HCT116 (cell line): ENCODE measurements at regions not wholly inside any gene's neighbourhood (a gene's known extent, or its start where the extent isn't known, plus 50 kb on each side); places are given as distances from the start of the nearest gene placed in this dataset.

Experiments
- ATAC-seq: fragments of 200-7000 bp; cut with Tn5 transposase; 2 replicates; pipeline ENCODE4 v1.9.1; 2020; ENCODE audit warnings: mild to moderate bottlenecking, moderate library complexity
- BruUV-seq: library from RNA; stranded (reverse); fragments of 400-500 nt; replicated peaks from 2 replicates; lab custom pipeline; 2021; lab: Mats Ljungman, UMichigan
- CTCF ChIA-PET: fragments of 300-600 bp; sonication (Branson Sonifier 250); formaldehyde crosslinking; loops from one replicate; lab custom pipeline; 2021; ENCODE audit warnings: antibody characterized with exemption; lab: Charles Lee
- POLR2A ChIA-PET: fragments of 300-600, 350-600 bp; sonication (Branson Sonifier 250); formaldehyde crosslinking; loops from one replicate; lab custom pipeline; 2021; ENCODE audit warnings: antibody characterized with exemption; lab: Charles Lee
- RAD21 ChIA-PET, 2 experiments: fragments of 300-600 bp; sonication (Branson Sonifier 250); formaldehyde crosslinking; loops; one replicate each; lab custom pipeline; 2023; ENCODE audit warnings: low total read pairs in 2 of 2; ENCODE audit not compliant: uncharacterized antibody in 2 of 2, unreplicated experiment in 2 of 2, low non-redundant PET in 1 of 2; lab: Charles Lee
- DNase-seq: peaks from one replicate; pipeline ENCODE4 v3.0.0-alpha.2; 2010; ENCODE audit warnings: low read depth, low spot score
- H2AFZ ChIP-seq: fragments of 200-600 bp; shearing (Covaris generic), sonication (generic); 2 replicates; pipeline ENCODE4 v1.6.1; 2017; ENCODE audit warnings: low read depth, mixed run types, mixed read lengths, antibody characterized with exemption, low read length; ENCODE audit not compliant: poor library complexity, severe bottlenecking
- H3K27ac ChIP-seq: 2 replicates; pipeline ENCODE4 v1.5.1; 2012; ENCODE audit warnings: low read depth, low read length
- H3K27me3 ChIP-seq: fragments of 200-600 bp; sonication (generic); 2 replicates; pipeline ENCODE4 v1.6.1; 2016; ENCODE audit warnings: mixed run types, low read length, mixed read lengths; ENCODE audit not compliant: insufficient read depth
- H3K36me3 ChIP-seq, 2 experiments: fragments of 200-500 bp in 1 of 2; fragments of 200-600 bp in 1 of 2; sonication (Bioruptor generic) in 1 of 2; sonication (generic) in 1 of 2; 2 replicates each; pipeline versions ENCODE4 v1.5.1 to v1.6.1; 2014 to 2016; ENCODE audit warnings: low read length in 2 of 2, inconsistent platforms in 1 of 2, mixed read lengths in 1 of 2, mixed run types in 1 of 2; ENCODE audit not compliant: insufficient read depth in 2 of 2, control insufficient read depth in 1 of 2
- H3K4me1 ChIP-seq, 2 experiments: fragments of 200-600 bp in 1 of 2; sonication (generic) in 1 of 2; 2 replicates each; pipeline versions ENCODE4 v1.5.1 to v1.6.1; 2012 to 2017; ENCODE audit warnings: low read length in 2 of 2, inconsistent platforms in 1 of 2, mild to moderate bottlenecking in 1 of 2, mixed read lengths in 1 of 2, mixed run types in 1 of 2, moderate library complexity in 1 of 2; ENCODE audit not compliant: insufficient read depth in 2 of 2, control insufficient read depth in 1 of 2
- H3K4me2 ChIP-seq: fragments of 200-600 bp; sonication (generic); 2 replicates; pipeline ENCODE4 v1.6.1; 2017; ENCODE audit warnings: mixed run types, low read length, mixed read lengths
- H3K4me3 ChIP-seq, 2 experiments: fragments of 200-600 bp in 1 of 2; sonication (generic) in 1 of 2; replicated peaks in 1 of 2; 2 replicates each; pipeline ENCODE4 v1.5.1; 2011 to 2016; ENCODE audit warnings: low read length in 2 of 2, control low read depth in 1 of 2, low read depth in 1 of 2, mild to moderate bottlenecking in 1 of 2, mixed read lengths in 1 of 2, mixed run types in 1 of 2
- H3K79me2 ChIP-seq: fragments of 200-600 bp; sonication (generic); 2 replicates; pipeline ENCODE4 v1.6.1; 2017; ENCODE audit warnings: mild to moderate bottlenecking, mixed run types, low read length, moderate library complexity, mixed read lengths; ENCODE audit not compliant: insufficient read depth
- H3K9ac ChIP-seq: fragments of 200-600 bp; sonication (generic); 2 replicates; pipeline ENCODE4 v1.6.1; 2016; ENCODE audit warnings: low read length, mixed read lengths
- H3K9me2 ChIP-seq: fragments of 200-600 bp; sonication (generic), shearing (Covaris generic); 2 replicates; pipeline ENCODE4 v1.6.1; 2017; ENCODE audit warnings: mixed run types, mild to moderate bottlenecking, moderate library complexity; ENCODE audit not compliant: insufficient read depth
- H3K9me3 ChIP-seq, 2 experiments: fragments of 200-500 bp in 1 of 2; fragments of 200-600 bp in 1 of 2; sonication (Bioruptor generic) in 1 of 2; sonication (generic) in 1 of 2; 2 replicates each; pipeline ENCODE4 v1.6.1; 2014 to 2017; ENCODE audit warnings: low read length in 2 of 2, mixed read lengths in 2 of 2, inconsistent platforms in 1 of 2, low read depth in 1 of 2, mild to moderate bottlenecking in 1 of 2, mixed run types in 1 of 2, moderate library complexity in 1 of 2; ENCODE audit not compliant: control insufficient read depth in 1 of 2, insufficient read depth in 1 of 2
- H4K20me1 ChIP-seq: fragments of 200-600 bp; sonication (generic), shearing (Covaris generic); 2 replicates; pipeline ENCODE4 v1.6.1; 2017; ENCODE audit warnings: mixed run types, mild to moderate bottlenecking, moderate library complexity; ENCODE audit not compliant: insufficient read depth
- EZH2 ChIP-seq: fragments of 200-600 bp; sonication (generic); IDR thresholded peaks from 2 replicates; pipeline ENCODE4 v1.6.1; 2017; ENCODE audit warnings: antibody characterized with exemption, mixed run types
- EZH2phosphoT487 ChIP-seq: fragments of 200-600 bp; IDR thresholded peaks from 2 replicates; pipeline ENCODE4 v1.6.1; 2018; ENCODE audit warnings: antibody characterized with exemption, borderline replicate concordance
- FOSL1 ChIP-seq: IDR thresholded peaks from 2 replicates; pipeline ENCODE4 v1.6.1; 2012; ENCODE audit warnings: low read depth
- POLR2AphosphoS5 ChIP-seq: IDR thresholded peaks from 2 replicates; pipeline ENCODE4 v1.6.1; 2011; ENCODE audit warnings: mild to moderate bottlenecking, low read depth, low read length, moderate library complexity
- RAD21 ChIP-seq: IDR thresholded peaks from 2 replicates; pipeline ENCODE4 v1.6.1; 2012; ENCODE audit warnings: low read depth, mild to moderate bottlenecking
- REST ChIP-seq: IDR thresholded peaks from 2 replicates; pipeline ENCODE4 v1.6.1; 2012; ENCODE audit warnings: low read depth
- SIN3A ChIP-seq: IDR thresholded peaks from 2 replicates; pipeline ENCODE4 v1.6.1; 2012; ENCODE audit warnings: low read depth
- SP1 ChIP-seq: IDR thresholded peaks from 2 replicates; pipeline ENCODE4 v1.6.1; 2012; ENCODE audit warnings: low read depth
- YY1 ChIP-seq: IDR thresholded peaks from 2 replicates; pipeline ENCODE4 v1.6.1; 2011; ENCODE audit warnings: low read length, low read depth, moderate library complexity, mild to moderate bottlenecking; ENCODE audit not compliant: insufficient replicate concordance; ENCODE audit errors: extremely low read depth
- ZBTB33 ChIP-seq: IDR thresholded peaks from 2 replicates; pipeline ENCODE4 v1.6.1; 2011; ENCODE audit warnings: mild to moderate bottlenecking, low read length, moderate library complexity; ENCODE audit not compliant: insufficient replicate concordance; ENCODE audit errors: extremely low read depth
- ZFX ChIP-seq: fragments of 450-650 bp; IDR thresholded peaks from 2 replicates; pipeline ENCODE4 v1.6.1; 2017
- intact Hi-C: fragments of 100-400 bp; cut with micrococcal nuclease; formaldehyde crosslinking; loops from 2 replicates; pipeline ENCODE4 v1.10.0; 2022
- TF ChIP-seq, protein P1 (sequence below), 3 experiments: fragments of 200-600 bp in 1 of 3; sonication (generic) in 1 of 3; IDR thresholded peaks in 2 of 3; conservative IDR thresholded peaks in 1 of 3; 2 replicates each; pipeline ENCODE4 v1.5.1; 2012 to 2017; ENCODE audit warnings: low read depth in 2 of 3, low read length in 2 of 3, antibody characterized with exemption in 1 of 3, borderline replicate concordance in 1 of 3, control low read depth in 1 of 3, mild to moderate bottlenecking in 1 of 3, mixed read lengths in 1 of 3, mixed run types in 1 of 3, moderate library complexity in 1 of 3; ENCODE audit not compliant: insufficient read depth in 1 of 3

GRCh38 chr15:31226021-31226420 is 100.6 kb upstream of the KLF13 start:
- Histone ChIP-seq H2AFZ (no peak overlapping the region), H3K4me1 (peaks cover 4 to 14% of the 10 kb centered on the region in 2 experiments; a peak in 2 of 4 replicates), H3K79me2 (no peaks in the 10 kb centered on the region), H3K9me2 (no peaks in the 10 kb centered on the region), H3K9me3 (no peaks in the 10 kb centered on the region), H3K9ac (no peak overlapping the region), H3K27ac (no peak overlapping the region), H3K27me3 (no peaks in the 10 kb centered on the region)
- DNase-seq (no peak), ATAC-seq (no peak)
- CTCF ChIA-PET: no interaction called here
- TF ChIP-seq SP1: no peak
- no peak for TF ChIP-seq FOSL1
- TF ChIP-seq YY1: no peak
- TF ChIP-seq SIN3A: no peak
- no peak for TF ChIP-seq REST
- no peak for TF ChIP-seq ZFX
- no peak for TF ChIP-seq ZBTB33
- no peak for TF ChIP-seq EZH2phosphoT487
- TF ChIP-seq EZH2: no peak
- TF ChIP-seq RAD21: no peak
- TF ChIP-seq, protein P1, sequence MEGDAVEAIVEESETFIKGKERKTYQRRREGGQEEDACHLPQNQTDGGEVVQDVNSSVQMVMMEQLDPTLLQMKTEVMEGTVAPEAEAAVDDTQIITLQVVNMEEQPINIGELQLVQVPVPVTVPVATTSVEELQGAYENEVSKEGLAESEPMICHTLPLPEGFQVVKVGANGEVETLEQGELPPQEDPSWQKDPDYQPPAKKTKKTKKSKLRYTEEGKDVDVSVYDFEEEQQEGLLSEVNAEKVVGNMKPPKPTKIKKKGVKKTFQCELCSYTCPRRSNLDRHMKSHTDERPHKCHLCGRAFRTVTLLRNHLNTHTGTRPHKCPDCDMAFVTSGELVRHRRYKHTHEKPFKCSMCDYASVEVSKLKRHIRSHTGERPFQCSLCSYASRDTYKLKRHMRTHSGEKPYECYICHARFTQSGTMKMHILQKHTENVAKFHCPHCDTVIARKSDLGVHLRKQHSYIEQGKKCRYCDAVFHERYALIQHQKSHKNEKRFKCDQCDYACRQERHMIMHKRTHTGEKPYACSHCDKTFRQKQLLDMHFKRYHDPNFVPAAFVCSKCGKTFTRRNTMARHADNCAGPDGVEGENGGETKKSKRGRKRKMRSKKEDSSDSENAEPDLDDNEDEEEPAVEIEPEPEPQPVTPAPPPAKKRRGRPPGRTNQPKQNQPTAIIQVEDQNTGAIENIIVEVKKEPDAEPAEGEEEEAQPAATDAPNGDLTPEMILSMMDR (IDR thresholded peaks at IDR 0.05 in 2 of 3, conservative IDR thresholded peaks at IDR 0.05 in 1 of 3; ENCODE audit: borderline replicate concordance in 1 of 3, insufficient read depth in 1 of 3, low read depth in 2 of 3, low read length in 2 of 3): no peak
- TF ChIP-seq POLR2AphosphoS5: no peak
- TF ChIP-seq, all 23 proteins: peak for 0
- Histone ChIP-seq H3K4me3 (no peak overlapping the region), H3K4me2 (no peak overlapping the region), H3K36me3 (no peaks in the 10 kb centered on the region), H4K20me1 (no peaks in the 10 kb centered on the region)
- POLR2A ChIA-PET: no interaction called here
- no TSS peak for BruUV-seq
- intact Hi-C loops: no loop called here
- RAD21 ChIA-PET: no interaction called here
